ENCODE measurements at regions not wholly inside any gene's neighbourhood (a gene's known extent, or its start where the extent isn't known, plus 50 kb on each side); places are given as distances from the start of the nearest gene placed in this dataset.
"Not testable (repeated sequence)": the region's sequence is repeated elsewhere in the genome, so short reads cannot be mapped to it uniquely, and the experiment has no call there.

DNA sequence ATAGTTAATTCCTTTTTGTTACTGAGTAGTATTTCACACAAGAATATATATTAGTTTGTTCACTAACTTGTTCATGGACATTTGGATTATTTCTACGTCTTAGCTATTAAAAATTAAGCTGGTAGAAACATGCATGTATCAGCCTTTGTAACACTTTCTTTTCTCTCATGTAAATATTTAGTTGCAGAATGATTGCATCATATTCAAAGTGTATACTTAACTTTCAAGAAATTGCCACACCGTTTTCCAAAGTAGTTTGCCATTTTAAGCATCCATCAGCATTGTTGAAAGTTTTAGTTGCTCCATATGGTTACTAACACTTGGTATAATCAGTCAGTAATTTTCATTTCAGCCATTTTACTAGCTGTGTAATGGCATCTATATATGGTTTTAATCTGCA is 666.9 kb downstream of the NXPH1 start:
- Histone ChIP-seq H3K36me3 (no peaks in the 10 kb centered on the region), H3K27me3 (no peaks in the 10 kb centered on the region), H3K4me2 (no peak overlapping the region), H3K4me1 (no peaks in the 10 kb centered on the region), H3K9me3 (no peaks in the 10 kb centered on the region), H3K9ac (no peak overlapping the region), H4K20me1 (no peaks in the 10 kb centered on the region), H3K4me3 (no peak overlapping the region), H3K27ac (no peak overlapping the region)
- no peak; the same call in 1 of the 2 replicates for TF ChIP-seq Cebpa-rat (IDR thresholded peaks at IDR 0.05)

DNA sequence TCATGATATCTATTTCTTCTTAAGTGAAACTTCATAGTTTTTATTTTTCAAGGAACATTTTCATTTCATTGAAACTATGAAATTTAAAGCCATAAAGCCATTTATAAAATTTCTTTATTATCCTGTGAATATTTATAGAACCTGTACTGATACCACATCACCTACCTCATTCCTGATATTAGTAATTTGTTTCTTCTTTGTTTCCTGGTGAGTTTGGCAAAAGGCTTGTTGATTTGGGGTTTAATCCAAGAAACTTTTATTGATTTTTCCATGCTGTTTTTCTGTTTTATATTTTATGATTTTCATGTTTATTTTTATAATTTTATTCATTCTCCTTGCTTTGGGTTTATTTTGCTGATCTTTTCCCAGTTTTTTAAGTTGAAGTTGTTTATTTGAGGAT is 669.4 kb downstream of the NXPH1 start:
- no peaks in the 10 kb centered on the region for H3K36me3 ChIP-seq
- H3K9me3 ChIP-seq, result no peaks in the 10 kb centered on the region
- no peaks in the 10 kb centered on the region for H3K27me3 ChIP-seq
- no peak for TF ChIP-seq Cebpa-rat (IDR thresholded peaks at IDR 0.05)
- no peak overlapping the region for H3K4me3 ChIP-seq
- H3K4me2 ChIP-seq, result no peak overlapping the region
- H3K27ac ChIP-seq, result no peak overlapping the region
- no peak overlapping the region for H3K9ac ChIP-seq
- no peaks in the 10 kb centered on the region for H4K20me1 ChIP-seq
- no peaks in the 10 kb centered on the region for H3K4me1 ChIP-seq

DNA sequence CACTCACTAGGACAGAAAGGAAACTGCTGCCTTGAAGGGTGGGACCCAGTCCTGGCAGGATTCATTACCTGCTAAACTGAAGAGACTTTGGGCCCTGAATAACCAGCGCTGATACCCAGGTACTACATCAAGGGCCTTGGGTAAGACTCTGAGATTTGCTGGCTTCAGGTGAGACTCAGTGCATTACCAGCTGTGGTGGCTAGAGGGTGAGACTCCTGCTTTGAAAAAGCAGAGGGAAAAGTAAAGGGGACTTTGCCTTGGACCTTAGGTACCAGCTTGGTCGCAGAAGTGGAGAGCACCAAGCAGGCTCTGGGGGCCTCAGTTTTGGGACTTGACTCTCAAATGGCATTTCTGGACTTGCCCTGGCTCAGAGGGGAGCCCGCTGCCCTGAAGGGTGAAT is 673.3 kb downstream of the NXPH1 start:
- no peak overlapping the region for H3K4me2 ChIP-seq
- H3K4me1 ChIP-seq, result no peaks in the 10 kb centered on the region
- TF ChIP-seq Cebpa-rat (IDR thresholded peaks at IDR 0.05), result no peak
- no peaks in the 10 kb centered on the region for H4K20me1 ChIP-seq
- H3K9me3 ChIP-seq, result peaks cover 11% of the 10 kb centered on the region
- H3K4me3 ChIP-seq, result no peak overlapping the region
- no peaks in the 10 kb centered on the region for H3K27me3 ChIP-seq
- H3K27ac ChIP-seq, result no peak overlapping the region
- no peak overlapping the region for H3K9ac ChIP-seq
- no peaks in the 10 kb centered on the region for H3K36me3 ChIP-seq

DNA sequence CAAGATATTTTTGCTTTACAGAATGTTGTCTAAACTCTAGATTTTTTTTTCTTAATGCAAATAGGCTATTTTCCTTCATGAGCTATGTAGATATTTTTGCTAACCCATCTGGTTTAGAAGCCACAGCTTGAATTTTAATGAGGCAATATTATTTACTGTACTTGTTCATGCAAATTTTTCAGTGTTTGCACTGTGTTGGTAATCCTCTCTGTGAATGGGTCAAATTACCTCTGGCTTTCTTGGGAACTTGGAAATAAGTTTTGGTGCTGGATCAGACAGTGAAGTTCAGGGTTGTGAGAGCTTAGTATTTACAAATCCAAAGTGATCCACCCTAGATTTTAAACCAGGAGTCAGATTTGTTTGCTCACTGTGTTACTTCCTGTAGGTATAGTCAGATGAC is 686.9 kb downstream of the NXPH1 start:
- Histone ChIP-seq H3K4me1 (no peaks in the 10 kb centered on the region), H3K36me3 (no peaks in the 10 kb centered on the region), H3K27ac (no peak overlapping the region), H3K27me3 (no peaks in the 10 kb centered on the region), H3K4me3 (no peak overlapping the region), H3K4me2 (no peak overlapping the region), H3K9ac (no peak overlapping the region), H3K9me3 (no peaks in the 10 kb centered on the region), H4K20me1 (no peaks in the 10 kb centered on the region)
- no peak for TF ChIP-seq Cebpa-rat (IDR thresholded peaks at IDR 0.05)

DNA sequence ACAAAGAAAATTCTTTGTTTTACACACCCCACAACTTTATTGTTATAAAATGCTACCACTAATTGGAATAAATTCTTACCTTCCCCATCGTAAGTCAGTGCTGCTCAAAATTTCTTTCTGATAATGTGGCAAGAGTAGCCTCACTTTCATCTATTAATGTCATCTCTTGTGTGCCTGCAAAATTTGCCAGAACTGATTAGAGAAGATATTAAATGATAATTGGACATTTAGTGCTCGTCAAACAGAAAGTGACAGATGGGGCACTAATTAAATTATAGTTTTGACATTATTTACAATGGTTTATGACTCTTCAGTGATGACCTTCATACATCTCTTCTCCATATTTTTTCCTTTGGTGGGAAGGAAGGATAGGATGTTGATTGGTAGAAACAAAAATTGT is 690.9 kb downstream of the NXPH1 start:
- H3K4me2 ChIP-seq, result no peak overlapping the region
- H3K9me3 ChIP-seq, result no peaks in the 10 kb centered on the region
- TF ChIP-seq Cebpa-rat (IDR thresholded peaks at IDR 0.05), result no peak
- H4K20me1 ChIP-seq, result no peaks in the 10 kb centered on the region
- H3K9ac ChIP-seq, result no peak overlapping the region
- H3K4me1 ChIP-seq, result no peaks in the 10 kb centered on the region
- no peaks in the 10 kb centered on the region for H3K36me3 ChIP-seq
- H3K27me3 ChIP-seq, result no peaks in the 10 kb centered on the region
- no peak overlapping the region for H3K27ac ChIP-seq
- H3K4me3 ChIP-seq, result no peak overlapping the region

DNA sequence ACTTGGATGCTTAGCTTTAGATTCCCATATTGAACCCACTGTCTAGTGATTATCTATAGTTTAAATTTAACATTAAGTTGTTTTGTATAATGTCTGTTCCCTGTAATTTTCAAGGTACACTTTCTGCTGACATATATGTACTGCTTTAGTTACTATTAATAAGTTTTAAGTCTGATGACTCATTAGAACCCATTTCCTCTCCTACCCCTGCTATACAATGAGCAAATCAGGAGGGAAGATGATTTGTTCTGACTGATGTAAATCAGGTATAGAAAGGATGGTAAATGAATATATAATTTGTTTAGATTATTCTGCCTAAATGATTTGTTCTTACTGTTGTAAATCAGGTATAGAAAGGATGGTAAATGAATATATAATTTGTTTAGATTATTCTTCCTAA is 691.8 kb downstream of the NXPH1 start:
- no peak overlapping the region for H3K9ac ChIP-seq
- H3K9me3 ChIP-seq, result no peaks in the 10 kb centered on the region
- H3K4me2 ChIP-seq, result no peak overlapping the region
- H3K4me1 ChIP-seq, result no peaks in the 10 kb centered on the region
- no peak overlapping the region for H3K4me3 ChIP-seq
- H3K36me3 ChIP-seq, result no peaks in the 10 kb centered on the region
- no peak for TF ChIP-seq Cebpa-rat (IDR thresholded peaks at IDR 0.05)
- no peak overlapping the region for H3K27ac ChIP-seq
- H4K20me1 ChIP-seq, result no peaks in the 10 kb centered on the region
- H3K27me3 ChIP-seq, result no peaks in the 10 kb centered on the region

DNA sequence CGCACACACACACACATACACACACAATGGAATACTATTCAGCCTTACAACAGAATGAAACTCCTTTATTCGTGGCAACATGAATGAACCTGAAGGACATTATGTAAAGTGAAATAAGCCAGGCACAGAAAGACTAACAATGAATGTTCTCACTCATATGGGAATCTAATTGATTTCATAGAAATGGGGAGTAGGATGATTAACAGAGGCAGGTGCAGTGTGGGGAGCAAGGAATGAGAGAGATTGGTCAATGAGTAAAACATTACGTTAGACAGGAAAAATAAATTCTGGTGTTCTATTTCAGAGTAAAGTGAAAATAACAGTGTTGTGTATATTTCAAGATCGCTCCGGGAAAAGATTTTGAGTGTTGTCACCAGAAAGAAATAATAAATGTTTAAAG is 694.5 kb downstream of the NXPH1 start:
- H3K9ac ChIP-seq, result no peak overlapping the region
- TF ChIP-seq Cebpa-rat (IDR thresholded peaks at IDR 0.05), result no peak
- H3K27me3 ChIP-seq, result no peaks in the 10 kb centered on the region
- H3K4me1 ChIP-seq, result no peaks in the 10 kb centered on the region
- no peak overlapping the region for H3K27ac ChIP-seq
- H3K4me3 ChIP-seq, result no peak overlapping the region
- no peaks in the 10 kb centered on the region for H4K20me1 ChIP-seq
- no peaks in the 10 kb centered on the region for H3K36me3 ChIP-seq
- H3K9me3 ChIP-seq, result no peaks in the 10 kb centered on the region
- no peak overlapping the region for H3K4me2 ChIP-seq

DNA sequence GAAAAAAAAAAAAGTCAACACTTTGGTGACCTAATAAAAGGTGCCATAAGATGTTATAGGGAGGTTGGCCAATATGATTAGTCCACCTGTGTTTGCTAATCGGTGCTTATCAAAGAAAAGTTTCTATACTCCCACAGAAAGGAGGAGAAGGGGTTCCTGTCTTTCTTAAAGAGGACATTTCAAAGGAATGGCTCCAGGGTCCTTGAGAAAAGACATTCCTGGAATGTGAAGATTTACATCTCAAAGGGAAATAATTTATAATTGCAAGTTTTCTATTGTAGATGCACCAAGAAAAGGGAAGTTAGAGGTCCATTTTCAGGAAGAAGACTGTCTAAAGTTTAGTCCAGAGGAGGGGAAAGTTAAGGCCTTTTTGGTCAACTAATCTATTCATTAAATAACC is 715.3 kb downstream of the NXPH1 start:
- H3K36me3 ChIP-seq, result no peaks in the 10 kb centered on the region
- H3K9me3 ChIP-seq, result no peaks in the 10 kb centered on the region
- H3K27ac ChIP-seq, result no peak overlapping the region
- no peaks in the 10 kb centered on the region for H3K4me1 ChIP-seq
- no peak overlapping the region for H3K4me2 ChIP-seq
- TF ChIP-seq Cebpa-rat (IDR thresholded peaks at IDR 0.05), result no peak
- no peaks in the 10 kb centered on the region for H3K27me3 ChIP-seq
- no peak overlapping the region for H3K4me3 ChIP-seq
- no peak overlapping the region for H3K9ac ChIP-seq
- H4K20me1 ChIP-seq, result no peaks in the 10 kb centered on the region

DNA sequence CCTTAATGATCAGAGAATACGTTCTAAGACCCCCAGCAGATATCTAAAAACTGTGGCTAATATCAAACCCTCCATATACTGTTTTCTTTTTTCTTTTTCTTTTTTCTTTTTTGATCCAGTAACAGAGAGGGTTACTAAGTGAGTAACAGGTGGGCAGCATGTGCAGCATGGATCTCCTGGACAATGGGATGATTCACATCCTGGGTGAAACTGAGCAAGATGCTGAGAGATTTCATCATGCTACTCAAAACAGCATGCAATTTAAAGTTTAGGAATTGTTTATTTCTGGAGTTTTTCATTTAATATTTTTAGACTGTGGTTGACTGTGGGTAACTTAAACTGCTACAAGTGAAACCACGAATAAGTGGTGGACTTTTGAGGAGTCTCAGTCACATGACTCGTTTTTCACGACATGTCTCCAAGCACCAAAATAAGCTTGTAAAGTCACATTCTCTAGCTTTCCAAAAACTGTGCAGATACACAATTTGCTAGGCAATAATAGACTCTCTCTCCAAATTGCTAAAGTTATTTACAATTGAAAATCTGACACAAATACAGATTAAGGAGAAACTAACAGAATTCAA is 716.2 kb downstream of the NXPH1 start:
- H3K27ac ChIP-seq, result no peak overlapping the region
- H3K9ac ChIP-seq, result no peak overlapping the region
- H4K20me1 ChIP-seq, result no peaks in the 10 kb centered on the region
- H3K4me1 ChIP-seq, result no peaks in the 10 kb centered on the region
- H3K4me3 ChIP-seq, result no peak overlapping the region
- no peak for TF ChIP-seq Cebpa-rat (IDR thresholded peaks at IDR 0.05)
- H3K27me3 ChIP-seq, result no peaks in the 10 kb centered on the region
- no peak overlapping the region for H3K4me2 ChIP-seq
- H3K36me3 ChIP-seq, result no peaks in the 10 kb centered on the region
- H3K9me3 ChIP-seq, result no peaks in the 10 kb centered on the region

DNA sequence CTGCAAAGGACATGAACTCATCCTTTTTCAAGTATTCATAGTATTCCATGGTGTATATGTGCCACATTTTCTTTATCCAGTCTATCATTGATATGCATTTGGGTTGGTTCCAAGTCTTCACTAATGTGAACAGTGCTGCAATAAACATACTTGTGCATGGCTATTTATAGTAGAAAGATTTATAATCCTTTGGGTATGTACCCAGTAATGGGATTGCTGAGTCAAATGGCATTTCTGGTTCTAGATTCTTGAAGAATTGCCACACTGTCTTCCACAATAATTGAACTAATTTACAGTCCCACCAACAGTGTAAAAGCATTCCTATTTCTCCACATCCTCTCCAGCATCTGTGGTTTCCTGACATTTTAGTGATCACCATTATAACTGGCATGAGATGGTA is 730.3 kb downstream of the NXPH1 start:
- not testable (repeated sequence) for H3K27ac ChIP-seq, H3K9ac ChIP-seq, H3K27me3 ChIP-seq, H3K36me3 ChIP-seq, H3K4me3 ChIP-seq, H3K9me3 ChIP-seq, H3K4me1 ChIP-seq, H3K4me2 ChIP-seq, H4K20me1 ChIP-seq

DNA sequence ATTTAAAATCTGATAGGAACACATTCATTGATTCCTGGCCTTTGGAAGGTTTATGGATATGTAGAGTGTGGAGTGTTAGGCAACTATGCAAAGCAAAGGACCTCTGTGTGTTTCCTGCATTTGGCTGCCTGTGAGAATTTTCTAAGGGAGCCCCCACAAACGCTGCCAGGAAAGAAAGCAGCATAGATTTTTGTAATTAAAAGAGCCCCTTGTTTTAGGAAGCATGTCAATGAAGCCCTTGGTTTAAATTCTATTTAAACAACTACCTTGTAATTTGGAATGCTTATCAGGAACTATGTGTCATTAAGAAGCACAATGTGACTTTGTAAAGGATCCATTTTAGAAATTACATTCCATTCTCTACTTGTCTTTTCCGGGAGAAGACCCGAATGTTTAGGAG is 742.5 kb downstream of the NXPH1 start:
- H3K27me3 ChIP-seq, result no peaks in the 10 kb centered on the region
- no peaks in the 10 kb centered on the region for H3K4me1 ChIP-seq
- no peak overlapping the region for H3K9ac ChIP-seq
- no peaks in the 10 kb centered on the region for H3K36me3 ChIP-seq
- no peaks in the 10 kb centered on the region for H4K20me1 ChIP-seq
- no peaks in the 10 kb centered on the region for H3K9me3 ChIP-seq
- TF ChIP-seq Cebpa-rat (IDR thresholded peaks at IDR 0.05), result no peak
- H3K27ac ChIP-seq, result no peak overlapping the region
- no peak overlapping the region for H3K4me2 ChIP-seq
- H3K4me3 ChIP-seq, result no peak overlapping the region

Data from BLaER1 (cell line).